HCT116 (cell line): ENCODE measurements at regions not wholly inside any gene's neighbourhood (a gene's known extent, or its start where the extent isn't known, plus 50 kb on each side); places are given as distances from the start of the nearest gene placed in this dataset.

Source experiments
- ATAC-seq: fragments of 200-7000 bp; cut with Tn5 transposase; 2 replicates; pipeline ENCODE4 v1.9.1; 2020; ENCODE audit warnings: mild to moderate bottlenecking, moderate library complexity
- BruUV-seq: library from RNA; stranded (reverse); fragments of 400-500 nt; replicated peaks from 2 replicates; lab custom pipeline; 2021; lab: Mats Ljungman, UMichigan
- CTCF ChIA-PET: fragments of 300-600 bp; sonication (Branson Sonifier 250); formaldehyde crosslinking; loops from one replicate; lab custom pipeline; 2021; ENCODE audit warnings: antibody characterized with exemption; lab: Charles Lee
- POLR2A ChIA-PET: fragments of 300-600, 350-600 bp; sonication (Branson Sonifier 250); formaldehyde crosslinking; loops from one replicate; lab custom pipeline; 2021; ENCODE audit warnings: antibody characterized with exemption; lab: Charles Lee
- RAD21 ChIA-PET, 2 experiments: fragments of 300-600 bp; sonication (Branson Sonifier 250); formaldehyde crosslinking; loops; one replicate each; lab custom pipeline; 2023; ENCODE audit warnings: low total read pairs in 2 of 2; ENCODE audit not compliant: uncharacterized antibody in 2 of 2, unreplicated experiment in 2 of 2, low non-redundant PET in 1 of 2; lab: Charles Lee
- DNase-seq: peaks from one replicate; pipeline ENCODE4 v3.0.0-alpha.2; 2010; ENCODE audit warnings: low read depth, low spot score
- H2AFZ ChIP-seq: fragments of 200-600 bp; shearing (Covaris generic), sonication (generic); 2 replicates; pipeline ENCODE4 v1.6.1; 2017; ENCODE audit warnings: low read depth, mixed run types, mixed read lengths, antibody characterized with exemption, low read length; ENCODE audit not compliant: poor library complexity, severe bottlenecking
- H3K27ac ChIP-seq: 2 replicates; pipeline ENCODE4 v1.5.1; 2012; ENCODE audit warnings: low read depth, low read length
- H3K27me3 ChIP-seq: fragments of 200-600 bp; sonication (generic); 2 replicates; pipeline ENCODE4 v1.6.1; 2016; ENCODE audit warnings: mixed run types, low read length, mixed read lengths; ENCODE audit not compliant: insufficient read depth
- H3K36me3 ChIP-seq, 2 experiments: fragments of 200-500 bp in 1 of 2; fragments of 200-600 bp in 1 of 2; sonication (Bioruptor generic) in 1 of 2; sonication (generic) in 1 of 2; 2 replicates each; pipeline versions ENCODE4 v1.5.1 to v1.6.1; 2014 to 2016; ENCODE audit warnings: low read length in 2 of 2, inconsistent platforms in 1 of 2, mixed read lengths in 1 of 2, mixed run types in 1 of 2; ENCODE audit not compliant: insufficient read depth in 2 of 2, control insufficient read depth in 1 of 2
- H3K4me1 ChIP-seq, 2 experiments: fragments of 200-600 bp in 1 of 2; sonication (generic) in 1 of 2; 2 replicates each; pipeline versions ENCODE4 v1.5.1 to v1.6.1; 2012 to 2017; ENCODE audit warnings: low read length in 2 of 2, inconsistent platforms in 1 of 2, mild to moderate bottlenecking in 1 of 2, mixed read lengths in 1 of 2, mixed run types in 1 of 2, moderate library complexity in 1 of 2; ENCODE audit not compliant: insufficient read depth in 2 of 2, control insufficient read depth in 1 of 2
- H3K4me2 ChIP-seq: fragments of 200-600 bp; sonication (generic); 2 replicates; pipeline ENCODE4 v1.6.1; 2017; ENCODE audit warnings: mixed run types, low read length, mixed read lengths
- H3K4me3 ChIP-seq, 2 experiments: fragments of 200-600 bp in 1 of 2; sonication (generic) in 1 of 2; replicated peaks in 1 of 2; 2 replicates each; pipeline ENCODE4 v1.5.1; 2011 to 2016; ENCODE audit warnings: low read length in 2 of 2, control low read depth in 1 of 2, low read depth in 1 of 2, mild to moderate bottlenecking in 1 of 2, mixed read lengths in 1 of 2, mixed run types in 1 of 2
- H3K79me2 ChIP-seq: fragments of 200-600 bp; sonication (generic); 2 replicates; pipeline ENCODE4 v1.6.1; 2017; ENCODE audit warnings: mild to moderate bottlenecking, mixed run types, low read length, moderate library complexity, mixed read lengths; ENCODE audit not compliant: insufficient read depth
- H3K9ac ChIP-seq: fragments of 200-600 bp; sonication (generic); 2 replicates; pipeline ENCODE4 v1.6.1; 2016; ENCODE audit warnings: low read length, mixed read lengths
- H3K9me2 ChIP-seq: fragments of 200-600 bp; sonication (generic), shearing (Covaris generic); 2 replicates; pipeline ENCODE4 v1.6.1; 2017; ENCODE audit warnings: mixed run types, mild to moderate bottlenecking, moderate library complexity; ENCODE audit not compliant: insufficient read depth
- H3K9me3 ChIP-seq, 2 experiments: fragments of 200-500 bp in 1 of 2; fragments of 200-600 bp in 1 of 2; sonication (Bioruptor generic) in 1 of 2; sonication (generic) in 1 of 2; 2 replicates each; pipeline ENCODE4 v1.6.1; 2014 to 2017; ENCODE audit warnings: low read length in 2 of 2, mixed read lengths in 2 of 2, inconsistent platforms in 1 of 2, low read depth in 1 of 2, mild to moderate bottlenecking in 1 of 2, mixed run types in 1 of 2, moderate library complexity in 1 of 2; ENCODE audit not compliant: control insufficient read depth in 1 of 2, insufficient read depth in 1 of 2
- H4K20me1 ChIP-seq: fragments of 200-600 bp; sonication (generic), shearing (Covaris generic); 2 replicates; pipeline ENCODE4 v1.6.1; 2017; ENCODE audit warnings: mixed run types, mild to moderate bottlenecking, moderate library complexity; ENCODE audit not compliant: insufficient read depth
- CEBPB ChIP-seq: IDR thresholded peaks from 2 replicates; pipeline ENCODE4 v1.6.1; 2012; ENCODE audit warnings: low read depth
- ELF1 ChIP-seq: IDR thresholded peaks from 2 replicates; pipeline ENCODE4 v1.6.1; 2012; ENCODE audit warnings: low read depth, borderline replicate concordance
- EZH2 ChIP-seq: fragments of 200-600 bp; sonication (generic); IDR thresholded peaks from 2 replicates; pipeline ENCODE4 v1.6.1; 2017; ENCODE audit warnings: antibody characterized with exemption, mixed run types
- EZH2phosphoT487 ChIP-seq: fragments of 200-600 bp; IDR thresholded peaks from 2 replicates; pipeline ENCODE4 v1.6.1; 2018; ENCODE audit warnings: antibody characterized with exemption, borderline replicate concordance
- POLR2A ChIP-seq: IDR thresholded peaks from 2 replicates; pipeline ENCODE4 v1.7.0; 2011; ENCODE audit warnings: borderline replicate concordance; ENCODE audit not compliant: insufficient read depth, insufficient read length; ENCODE audit errors: extremely low read depth
- SIN3A ChIP-seq: IDR thresholded peaks from 2 replicates; pipeline ENCODE4 v1.6.1; 2012; ENCODE audit warnings: low read depth
- SRF ChIP-seq: IDR thresholded peaks from 2 replicates; pipeline ENCODE4 v1.6.1; 2012; ENCODE audit warnings: low read depth
- intact Hi-C: fragments of 100-400 bp; cut with micrococcal nuclease; formaldehyde crosslinking; loops from 2 replicates; pipeline ENCODE4 v1.10.0; 2022
- TF ChIP-seq, protein P1 (sequence below): IDR thresholded peaks from 2 replicates; pipeline ENCODE4 v1.6.1; 2011; ENCODE audit warnings: mild to moderate bottlenecking, low read length, moderate library complexity; ENCODE audit not compliant: insufficient replicate concordance; ENCODE audit errors: extremely low read depth
- TF ChIP-seq, protein P2 (sequence below): IDR thresholded peaks from 2 replicates; pipeline ENCODE4 v1.6.1; 2012
- TF ChIP-seq, protein P3 (sequence below): IDR thresholded peaks from 2 replicates; pipeline ENCODE4 v1.6.1; 2012

DNA sequence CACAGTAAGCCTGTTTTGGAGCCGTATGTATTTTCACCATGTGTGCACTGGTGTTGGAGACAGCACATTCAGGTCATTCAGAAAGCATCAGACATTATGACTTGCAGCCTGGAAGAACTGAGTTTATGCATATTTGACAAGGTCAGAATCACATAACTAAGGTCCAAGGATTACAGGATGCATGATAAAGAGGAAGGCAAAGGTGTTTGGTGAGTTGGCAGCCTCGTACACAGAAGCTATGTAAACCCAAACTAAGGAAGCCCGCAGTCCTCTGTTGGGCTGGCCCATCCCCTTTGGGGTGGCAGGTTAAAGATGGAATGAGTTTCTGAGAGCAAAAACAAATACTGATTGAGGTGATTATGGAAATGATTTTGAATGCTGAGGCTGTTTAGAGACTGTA, 218.4 kb downstream of the KTN1 start:
- ATAC-seq (no peak), DNase-seq (no peak)
- no peak overlapping the region for H3K9ac ChIP-seq
- POLR2A ChIA-PET, result no interaction called here
- no peaks in the 10 kb centered on the region for H3K36me3 ChIP-seq
- no TSS peak for BruUV-seq
- TF ChIP-seq SRF (no peak), SIN3A (no peak), CEBPB (no peak), ELF1 (no peak), POLR2A (no peak)
- TF ChIP-seq, protein P1, sequence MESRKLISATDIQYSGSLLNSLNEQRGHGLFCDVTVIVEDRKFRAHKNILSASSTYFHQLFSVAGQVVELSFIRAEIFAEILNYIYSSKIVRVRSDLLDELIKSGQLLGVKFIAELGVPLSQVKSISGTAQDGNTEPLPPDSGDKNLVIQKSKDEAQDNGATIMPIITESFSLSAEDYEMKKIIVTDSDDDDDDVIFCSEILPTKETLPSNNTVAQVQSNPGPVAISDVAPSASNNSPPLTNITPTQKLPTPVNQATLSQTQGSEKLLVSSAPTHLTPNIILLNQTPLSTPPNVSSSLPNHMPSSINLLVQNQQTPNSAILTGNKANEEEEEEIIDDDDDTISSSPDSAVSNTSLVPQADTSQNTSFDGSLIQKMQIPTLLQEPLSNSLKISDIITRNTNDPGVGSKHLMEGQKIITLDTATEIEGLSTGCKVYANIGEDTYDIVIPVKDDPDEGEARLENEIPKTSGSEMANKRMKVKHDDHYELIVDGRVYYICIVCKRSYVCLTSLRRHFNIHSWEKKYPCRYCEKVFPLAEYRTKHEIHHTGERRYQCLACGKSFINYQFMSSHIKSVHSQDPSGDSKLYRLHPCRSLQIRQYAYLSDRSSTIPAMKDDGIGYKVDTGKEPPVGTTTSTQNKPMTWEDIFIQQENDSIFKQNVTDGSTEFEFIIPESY, result no peak
- TF ChIP-seq, protein P2, sequence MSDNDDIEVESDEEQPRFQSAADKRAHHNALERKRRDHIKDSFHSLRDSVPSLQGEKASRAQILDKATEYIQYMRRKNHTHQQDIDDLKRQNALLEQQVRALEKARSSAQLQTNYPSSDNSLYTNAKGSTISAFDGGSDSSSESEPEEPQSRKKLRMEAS, result no peak
- RAD21 ChIA-PET, result no interaction called here
- intact Hi-C loops, result no loop called here
- H4K20me1 ChIP-seq, result no peaks in the 10 kb centered on the region
- no peaks in the 10 kb centered on the region for H3K9me2 ChIP-seq
- H3K79me2 ChIP-seq, result no peaks in the 10 kb centered on the region
- CTCF ChIA-PET, result no interaction called here
- H3K4me3 ChIP-seq, result no peak overlapping the region
- no peak overlapping the region for H3K27ac ChIP-seq
- no peaks in the 10 kb centered on the region for H3K27me3 ChIP-seq
- H3K9me3 ChIP-seq, result no peaks in the 10 kb centered on the region
- H3K4me2 ChIP-seq, result no peak overlapping the region
- no peak overlapping the region for H2AFZ ChIP-seq
- peaks cover 26 to 49% of the 10 kb centered on the region in 2 experiments for H3K4me1 ChIP-seq

DNA sequence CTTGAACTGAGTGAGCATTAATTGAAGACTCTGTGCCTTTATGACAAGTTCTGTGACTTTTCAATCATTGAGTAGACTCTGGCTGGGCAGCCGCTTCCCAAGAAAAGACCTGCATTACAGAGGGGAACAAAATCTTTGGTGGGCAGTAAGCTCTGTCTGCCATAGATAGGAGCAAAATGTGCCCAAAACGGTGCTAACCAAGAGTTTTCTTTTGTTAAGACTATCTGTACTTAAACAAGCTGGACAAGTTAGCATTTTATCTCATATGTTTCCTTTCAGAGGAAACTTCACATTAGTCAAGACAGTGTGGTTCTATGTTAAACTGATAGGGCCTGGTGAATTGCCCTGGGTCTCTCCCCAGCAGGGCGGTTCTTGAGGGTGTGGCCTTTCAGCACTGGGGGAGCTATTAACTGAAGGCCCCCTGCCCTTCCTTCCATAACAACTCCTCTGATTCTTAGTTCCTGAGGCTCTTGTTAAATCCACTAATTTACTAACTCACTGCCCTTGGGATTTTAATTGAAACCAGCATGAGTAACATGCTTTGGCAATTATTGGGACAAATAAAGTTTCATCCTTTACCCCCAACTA, 219.6 kb downstream of the KTN1 start:
- H3K4me1 ChIP-seq, result peaks cover 32 to 53% of the 10 kb centered on the region in 2 experiments
- CTCF ChIA-PET, result no interaction called here
- H3K9me2 ChIP-seq, result no peaks in the 10 kb centered on the region
- H3K4me3 ChIP-seq, result no peak overlapping the region
- H3K9me3 ChIP-seq, result no peaks in the 10 kb centered on the region
- no peak for DNase-seq
- POLR2A ChIA-PET, result no interaction called here
- no TSS peak for BruUV-seq
- H3K9ac ChIP-seq, result no peak overlapping the region
- H4K20me1 ChIP-seq, result no peaks in the 10 kb centered on the region
- intact Hi-C loops, result loop anchor here (5.0 kb wide), 1 partner anchor 217 kb away; the partner anchor contains the start of gene KTN1
- ATAC-seq, result no peak
- no peaks in the 10 kb centered on the region for H3K36me3 ChIP-seq
- H3K27me3 ChIP-seq, result no peaks in the 10 kb centered on the region
- RAD21 ChIA-PET, result no interaction called here
- no peak overlapping the region for H2AFZ ChIP-seq
- TF ChIP-seq EZH2phosphoT487 (no peak), EZH2 (no peak)
- TF ChIP-seq, protein P3, sequence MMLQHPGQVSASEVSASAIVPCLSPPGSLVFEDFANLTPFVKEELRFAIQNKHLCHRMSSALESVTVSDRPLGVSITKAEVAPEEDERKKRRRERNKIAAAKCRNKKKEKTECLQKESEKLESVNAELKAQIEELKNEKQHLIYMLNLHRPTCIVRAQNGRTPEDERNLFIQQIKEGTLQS, result no peak
- no peak overlapping the region for H3K27ac ChIP-seq
- no peak overlapping the region for H3K4me2 ChIP-seq
- no peaks in the 10 kb centered on the region for H3K79me2 ChIP-seq
